ENCODE measurements at regions not wholly inside any gene's neighbourhood (a gene's known extent, or its start where the extent isn't known, plus 50 kb on each side); places are given as distances from the start of the nearest gene placed in this dataset.

- DNase-seq, result peak in 1 of 2 experiments; percentile 8
Measured at GRCh38 chr13:89755729-89756492, 1591.6 kb upstream of the MIR17HG start.

GRCh38 chr13:89763005-89763404 lies 1584.5 kb upstream of the MIR17HG start:
- DNase-seq, result no peak

GRCh38 chr13:89783221-89783755 lies 1564.2 kb upstream of the MIR17HG start:
- DNase-seq, result no peak

- DNase-seq, result no peak
Measured at GRCh38 chr13:89784161-89784809, 1563.2 kb upstream of the MIR17HG start.

- DNase-seq, result no peak
Measured at GRCh38 chr13:89786531-89786930, 1561.0 kb upstream of the MIR17HG start.

GRCh38 chr13:89790696-89791095 lies 1556.8 kb upstream of the MIR17HG start:
- no peak for DNase-seq

GRCh38 chr13:89791971-89792630 lies 1555.4 kb upstream of the MIR17HG start:
- DNase-seq, result no peak

- DNase-seq, result no peak
Measured at GRCh38 chr13:89796196-89796595, 1551.3 kb upstream of the MIR17HG start.

- DNase-seq, result no peak
Measured at GRCh38 chr13:89803839-89804238, 1543.6 kb upstream of the MIR17HG start.

GRCh38 chr13:89806594-89806993 lies 1540.9 kb upstream of the MIR17HG start:
- DNase-seq, result no peak

- no peak for DNase-seq
Measured at GRCh38 chr13:89812856-89813255, 1534.6 kb upstream of the MIR17HG start.

GRCh38 chr13:89816404-89816803 lies 1531.1 kb upstream of the MIR17HG start:
- no peak for DNase-seq

- DNase-seq, result no peak
Measured at GRCh38 chr13:89822467-89822866, 1525.0 kb upstream of the MIR17HG start.

- no peak for DNase-seq
Measured at GRCh38 chr13:89827552-89827951, 1519.9 kb upstream of the MIR17HG start.

GRCh38 chr13:89828506-89828905 lies 1519.0 kb upstream of the MIR17HG start:
- DNase-seq, result no peak

- DNase-seq, result no peak
Measured at GRCh38 chr13:89831157-89831556, 1516.3 kb upstream of the MIR17HG start.

- no peak for DNase-seq
Measured at GRCh38 chr13:89832827-89833226, 1514.7 kb upstream of the MIR17HG start.

GRCh38 chr13:89843621-89844020 lies 1503.9 kb upstream of the MIR17HG start:
- DNase-seq, result no peak

- DNase-seq, result no peak
Measured at GRCh38 chr13:89845874-89846273, 1501.6 kb upstream of the MIR17HG start.

- no peak for DNase-seq
Measured at GRCh38 chr13:89846926-89847585, 1500.4 kb upstream of the MIR17HG start.

GRCh38 chr13:89852570-89852969 lies 1494.9 kb upstream of the MIR17HG start:
- DNase-seq, result no peak

GRCh38 chr13:89856512-89856911 lies 1491.0 kb upstream of the MIR17HG start:
- DNase-seq, result no peak

- no peak for DNase-seq
Measured at GRCh38 chr13:89857502-89857901, 1490.0 kb upstream of the MIR17HG start.
